ENCODE measurements at regions not wholly inside any gene's neighbourhood (a gene's known extent, or its start where the extent isn't known, plus 50 kb on each side); places are given as distances from the start of the nearest gene placed in this dataset.

DNA sequence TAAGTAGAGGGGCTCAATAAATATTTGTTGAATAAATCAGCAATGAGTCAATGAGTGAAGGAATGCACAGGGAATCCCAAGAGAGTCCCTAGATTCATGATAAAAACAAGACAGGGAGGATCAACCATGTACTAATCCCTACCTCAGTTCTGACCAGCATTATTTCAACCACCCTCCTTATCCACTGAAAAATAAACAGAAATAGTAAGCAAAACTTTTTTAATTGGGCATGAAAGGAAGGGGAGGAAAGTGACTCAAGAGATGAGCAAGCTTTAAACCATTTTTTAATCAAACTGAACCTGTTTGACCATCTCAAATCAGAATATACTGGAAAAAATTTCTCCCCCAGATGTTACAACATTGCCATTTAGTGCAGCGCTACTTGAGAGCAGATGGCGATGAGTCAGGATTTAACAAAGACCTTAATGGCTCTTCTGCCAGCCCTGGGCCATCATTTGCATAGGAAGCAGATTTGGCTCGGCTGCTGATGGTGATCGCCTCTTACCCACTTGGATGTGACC lies 194.8 kb upstream of the SLC30A5 start:
- H3K27ac ChIP-seq (ENCODE audit: low read depth, low read length) = no peak overlapping the region
- H3K9ac ChIP-seq (ENCODE audit: low read length in 5 of 5) = no peak overlapping the region
- H3K27me3 ChIP-seq (ENCODE audit: control insufficient read depth in 5 of 5, insufficient read depth in 4 of 5, low read length in 5 of 5) = no peaks in the 10 kb centered on the region
- no peaks in the 10 kb centered on the region for H3K9me3 ChIP-seq (ENCODE audit: control insufficient read depth in 5 of 5, low read length in 5 of 5)
- no peak overlapping the region for H3K4me3 ChIP-seq (ENCODE audit: low read depth in 1 of 5, low read length in 5 of 5)
- no peaks in the 10 kb centered on the region for H3K36me3 ChIP-seq (ENCODE audit: control insufficient read depth in 5 of 5, insufficient read depth in 5 of 5, low read length in 5 of 5)
- H3K4me1 ChIP-seq (ENCODE audit: control insufficient read depth in 5 of 5, insufficient read depth in 5 of 5, low read length in 5 of 5) = peaks cover 0 to 10% (median 4%) of the 10 kb centered on the region in 5 donors

DNA sequence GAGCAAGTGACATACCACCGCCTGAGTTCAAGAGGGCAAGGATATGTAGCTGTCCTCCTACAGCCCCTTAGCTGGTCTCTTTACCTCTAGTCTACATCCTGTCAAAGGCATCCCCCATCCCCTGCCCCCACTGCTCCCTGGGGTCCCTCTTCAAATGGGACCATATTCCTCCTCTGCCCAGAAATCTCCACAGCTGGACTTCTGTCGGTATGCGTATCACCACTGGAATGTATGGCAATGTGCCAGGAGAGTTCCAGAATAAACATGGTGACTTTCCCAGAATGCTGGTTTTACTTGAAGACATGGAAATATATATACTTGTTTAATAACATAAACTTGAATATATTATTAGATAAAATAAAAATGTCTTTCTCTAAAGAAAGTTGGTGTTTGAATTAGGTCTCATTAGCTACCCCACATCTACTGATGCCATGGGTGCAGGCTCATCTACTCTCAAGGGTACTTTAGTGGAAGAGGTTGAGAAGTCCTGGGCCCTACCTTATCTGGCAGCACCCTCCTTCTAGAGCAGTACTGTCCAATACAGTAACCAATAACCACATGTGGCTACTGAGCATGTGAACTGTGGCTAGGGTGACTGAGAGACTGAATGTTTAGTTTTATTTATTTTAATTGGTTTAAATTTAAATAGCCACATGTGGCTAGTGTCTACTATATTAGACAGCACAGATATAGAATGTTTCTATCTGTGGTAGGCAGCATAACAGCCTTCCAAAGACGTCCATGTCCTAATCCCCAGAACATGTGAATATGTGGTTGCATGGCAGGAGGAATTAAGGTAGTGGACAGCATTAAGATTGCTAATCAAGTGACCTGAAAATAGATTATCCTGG lies 181.7 kb upstream of the SLC30A5 start:
- Histone ChIP-seq H3K27me3 (ENCODE audit: control insufficient read depth in 5 of 5, insufficient read depth in 4 of 5, low read length in 5 of 5) (no peaks in the 10 kb centered on the region), H3K36me3 (ENCODE audit: control insufficient read depth in 5 of 5, insufficient read depth in 5 of 5, low read length in 5 of 5) (no peaks in the 10 kb centered on the region), H3K4me3 (ENCODE audit: low read depth in 1 of 5, low read length in 5 of 5) (no peak overlapping the region), H3K4me1 (ENCODE audit: control insufficient read depth in 5 of 5, insufficient read depth in 5 of 5, low read length in 5 of 5) (peaks cover 0 to 5% (median 0%) of the 10 kb centered on the region in 5 donors), H3K27ac (ENCODE audit: low read depth, low read length) (no peak overlapping the region), H3K9ac (ENCODE audit: low read length in 5 of 5) (no peak overlapping the region), H3K9me3 (ENCODE audit: control insufficient read depth in 5 of 5, low read length in 5 of 5) (no peaks in the 10 kb centered on the region)

DNA sequence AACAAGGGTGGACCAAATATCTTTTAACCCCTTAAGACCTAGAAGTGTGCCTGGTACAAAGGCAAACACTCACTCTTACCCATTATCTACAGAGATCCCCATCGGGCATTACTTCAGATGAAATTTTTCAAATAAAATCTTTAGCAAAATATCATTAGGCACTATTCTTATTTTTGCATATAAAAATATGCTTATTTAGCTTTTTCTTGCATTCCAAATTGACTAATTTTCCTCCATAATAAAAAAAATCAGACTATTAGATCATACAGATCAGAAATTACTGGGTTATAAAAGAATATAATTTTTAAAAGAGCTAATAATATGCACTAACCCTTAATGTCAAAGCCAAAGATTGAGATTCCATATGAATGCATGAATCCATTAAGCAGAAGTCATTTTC lies 178.7 kb upstream of the SLC30A5 start:
- no peak overlapping the region for H3K9ac ChIP-seq (ENCODE audit: low read length in 5 of 5)
- no peak overlapping the region for H3K27ac ChIP-seq (ENCODE audit: low read depth, low read length)
- no peak overlapping the region for H3K4me3 ChIP-seq (ENCODE audit: low read depth in 1 of 5, low read length in 5 of 5)
- no peaks in the 10 kb centered on the region for H3K27me3 ChIP-seq (ENCODE audit: control insufficient read depth in 5 of 5, insufficient read depth in 4 of 5, low read length in 5 of 5)
- peaks cover 0 to 4% (median 0%) of the 10 kb centered on the region in 5 donors for H3K9me3 ChIP-seq (ENCODE audit: control insufficient read depth in 5 of 5, low read length in 5 of 5)
- H3K4me1 ChIP-seq (ENCODE audit: control insufficient read depth in 5 of 5, insufficient read depth in 5 of 5, low read length in 5 of 5) = peaks cover 0 to 5% (median 0%) of the 10 kb centered on the region in 5 donors
- no peaks in the 10 kb centered on the region for H3K36me3 ChIP-seq (ENCODE audit: control insufficient read depth in 5 of 5, insufficient read depth in 5 of 5, low read length in 5 of 5)

DNA sequence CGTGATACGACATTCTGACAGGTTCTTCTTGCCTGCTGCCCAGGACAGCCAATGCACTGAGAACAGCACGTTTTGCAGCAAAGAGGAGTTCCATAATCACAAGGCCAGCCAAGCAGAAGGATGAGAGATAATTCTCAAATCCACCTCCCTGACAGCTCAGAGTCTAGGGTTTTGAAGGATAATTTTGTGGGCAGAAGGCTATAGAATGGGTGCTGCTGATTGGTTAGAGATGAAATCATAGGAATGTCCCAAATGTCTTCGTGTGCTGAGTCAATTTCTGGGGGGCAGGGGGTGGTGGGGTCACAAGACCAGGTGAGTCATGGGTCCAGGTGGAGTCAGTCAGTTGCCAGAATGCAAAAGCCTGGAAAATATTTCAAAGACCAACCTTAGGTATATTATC lies 175.5 kb upstream of the SLC30A5 start:
- Histone ChIP-seq H3K4me3 (ENCODE audit: low read depth in 1 of 5, low read length in 5 of 5) (no peak overlapping the region), H3K27ac (ENCODE audit: low read depth, low read length) (no peak overlapping the region), H3K27me3 (ENCODE audit: control insufficient read depth in 5 of 5, insufficient read depth in 4 of 5, low read length in 5 of 5) (no peaks in the 10 kb centered on the region), H3K9ac (ENCODE audit: low read length in 5 of 5) (no peak overlapping the region), H3K9me3 (ENCODE audit: control insufficient read depth in 5 of 5, low read length in 5 of 5) (peaks cover 0 to 4% (median 0%) of the 10 kb centered on the region in 5 donors), H3K36me3 (ENCODE audit: control insufficient read depth in 5 of 5, insufficient read depth in 5 of 5, low read length in 5 of 5) (no peaks in the 10 kb centered on the region), H3K4me1 (ENCODE audit: control insufficient read depth in 5 of 5, insufficient read depth in 5 of 5, low read length in 5 of 5) (no peaks in the 10 kb centered on the region)

DNA sequence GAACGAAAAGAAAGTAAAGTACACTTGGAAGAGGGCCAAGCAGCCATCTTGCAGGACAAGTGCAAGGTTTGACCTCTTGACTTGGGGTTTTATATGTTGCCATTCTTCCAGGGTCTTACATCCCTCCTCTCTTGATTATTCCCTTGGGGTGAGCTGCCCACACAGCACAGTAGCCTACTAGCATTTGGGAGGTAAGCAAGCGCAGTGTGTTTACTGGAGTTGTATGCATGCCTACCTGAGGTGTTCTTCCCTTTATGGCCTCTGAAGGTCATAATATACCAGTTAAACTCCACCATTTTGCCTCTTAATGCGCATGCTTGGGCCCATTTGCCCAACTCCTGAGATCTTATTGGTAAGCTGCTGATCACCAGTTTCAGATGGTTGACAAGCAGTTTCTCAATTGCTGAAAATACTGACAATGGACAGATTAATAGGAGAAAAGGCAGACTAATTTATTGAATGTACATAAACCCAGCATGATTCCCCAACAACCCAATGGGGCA lies 173.8 kb upstream of the SLC30A5 start:
- H3K27ac ChIP-seq (ENCODE audit: low read depth, low read length) = no peak overlapping the region
- H3K36me3 ChIP-seq (ENCODE audit: control insufficient read depth in 5 of 5, insufficient read depth in 5 of 5, low read length in 5 of 5) = no peaks in the 10 kb centered on the region
- H3K27me3 ChIP-seq (ENCODE audit: control insufficient read depth in 5 of 5, insufficient read depth in 4 of 5, low read length in 5 of 5) = no peaks in the 10 kb centered on the region
- H3K4me1 ChIP-seq (ENCODE audit: control insufficient read depth in 5 of 5, insufficient read depth in 5 of 5, low read length in 5 of 5) = peaks cover 0 to 13% (median 12%) of the 10 kb centered on the region in 5 donors
- no peak overlapping the region for H3K4me3 ChIP-seq (ENCODE audit: low read depth in 1 of 5, low read length in 5 of 5)
- no peak overlapping the region for H3K9ac ChIP-seq (ENCODE audit: low read length in 5 of 5)
- H3K9me3 ChIP-seq (ENCODE audit: control insufficient read depth in 5 of 5, low read length in 5 of 5) = peaks cover 0 to 4% (median 0%) of the 10 kb centered on the region in 5 donors

DNA sequence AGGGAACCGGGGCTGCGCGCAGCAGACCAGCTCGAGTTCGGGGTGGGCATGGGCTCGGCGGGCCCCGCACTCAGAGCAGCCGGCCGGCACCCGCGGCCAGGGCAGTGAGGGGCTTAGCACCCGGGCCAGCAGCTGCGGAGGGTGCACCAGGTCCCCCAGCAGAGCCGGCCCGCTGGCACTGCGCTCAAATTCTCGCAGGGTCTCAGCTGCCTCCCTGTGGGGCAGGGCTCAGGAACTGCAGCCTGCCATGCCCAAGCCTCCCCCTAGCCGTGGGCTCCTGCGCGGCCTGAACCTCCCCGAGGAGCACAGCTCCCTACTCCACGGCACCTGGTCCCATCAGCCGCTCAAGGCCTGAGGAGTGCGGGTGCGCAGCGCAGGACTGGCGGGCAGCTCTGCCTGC lies 172.9 kb upstream of the SLC30A5 start:
- Histone ChIP-seq H3K9me3 (ENCODE audit: control insufficient read depth in 5 of 5, low read length in 5 of 5) (peaks cover 0 to 4% (median 0%) of the 10 kb centered on the region in 5 donors), H3K4me3 (ENCODE audit: low read depth in 1 of 5, low read length in 5 of 5) (no peak overlapping the region), H3K27me3 (ENCODE audit: control insufficient read depth in 5 of 5, insufficient read depth in 4 of 5, low read length in 5 of 5) (no peaks in the 10 kb centered on the region), H3K9ac (ENCODE audit: low read length in 5 of 5) (no peak overlapping the region), H3K4me1 (ENCODE audit: control insufficient read depth in 5 of 5, insufficient read depth in 5 of 5, low read length in 5 of 5) (peaks cover 0 to 14% (median 12%) of the 10 kb centered on the region in 5 donors), H3K36me3 (ENCODE audit: control insufficient read depth in 5 of 5, insufficient read depth in 5 of 5, low read length in 5 of 5) (no peaks in the 10 kb centered on the region), H3K27ac (ENCODE audit: low read depth, low read length) (no peak overlapping the region)

DNA sequence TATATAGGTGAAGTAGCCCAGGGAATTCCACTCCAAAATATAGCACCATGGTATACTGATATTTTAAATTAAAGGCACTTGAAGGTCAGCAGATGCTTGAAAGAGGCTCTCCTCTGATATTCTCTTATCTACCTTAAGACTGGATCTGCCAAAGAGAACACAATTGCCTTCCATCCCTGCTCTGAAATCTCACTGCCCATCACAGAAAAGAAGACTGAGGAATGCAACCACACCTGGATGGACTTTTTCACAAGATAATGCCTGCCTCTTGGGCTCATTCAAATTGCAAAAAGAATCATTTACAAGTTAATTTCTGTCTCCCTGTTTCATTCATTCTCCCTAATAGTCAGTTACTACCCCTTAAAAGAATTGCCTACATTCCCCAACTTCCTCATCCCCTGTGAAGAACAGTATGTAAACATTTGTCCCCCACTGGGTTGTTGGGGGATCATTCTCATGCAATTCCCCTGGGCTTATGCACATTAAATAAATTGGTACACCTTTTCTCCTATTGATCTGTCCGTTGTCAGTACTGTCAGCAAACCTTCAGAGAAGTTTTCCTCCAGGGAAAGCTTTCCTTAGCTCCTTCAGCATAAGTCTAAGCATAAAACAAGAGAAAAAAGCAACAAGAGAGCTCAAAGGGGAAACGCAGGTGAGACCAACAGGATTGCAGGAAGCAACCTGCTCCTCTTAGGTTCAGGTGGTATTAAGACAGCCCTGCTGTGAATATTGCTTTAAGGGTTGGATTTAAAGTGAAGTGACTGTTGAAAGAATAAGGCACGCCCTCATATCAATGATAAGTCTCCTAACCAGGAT lies 171.4 kb upstream of the SLC30A5 start:
- no peak overlapping the region for H3K4me3 ChIP-seq (ENCODE audit: low read depth in 1 of 5, low read length in 5 of 5)
- H3K27ac ChIP-seq (ENCODE audit: low read depth, low read length) = no peak overlapping the region
- peaks cover 0 to 4% (median 0%) of the 10 kb centered on the region in 5 donors for H3K9me3 ChIP-seq (ENCODE audit: control insufficient read depth in 5 of 5, low read length in 5 of 5)
- H3K9ac ChIP-seq (ENCODE audit: low read length in 5 of 5) = no peak overlapping the region
- H3K36me3 ChIP-seq (ENCODE audit: control insufficient read depth in 5 of 5, insufficient read depth in 5 of 5, low read length in 5 of 5) = no peaks in the 10 kb centered on the region
- H3K27me3 ChIP-seq (ENCODE audit: control insufficient read depth in 5 of 5, insufficient read depth in 4 of 5, low read length in 5 of 5) = no peaks in the 10 kb centered on the region
- peaks cover 0 to 14% (median 12%) of the 10 kb centered on the region in 5 donors for H3K4me1 ChIP-seq (ENCODE audit: control insufficient read depth in 5 of 5, insufficient read depth in 5 of 5, low read length in 5 of 5)

DNA sequence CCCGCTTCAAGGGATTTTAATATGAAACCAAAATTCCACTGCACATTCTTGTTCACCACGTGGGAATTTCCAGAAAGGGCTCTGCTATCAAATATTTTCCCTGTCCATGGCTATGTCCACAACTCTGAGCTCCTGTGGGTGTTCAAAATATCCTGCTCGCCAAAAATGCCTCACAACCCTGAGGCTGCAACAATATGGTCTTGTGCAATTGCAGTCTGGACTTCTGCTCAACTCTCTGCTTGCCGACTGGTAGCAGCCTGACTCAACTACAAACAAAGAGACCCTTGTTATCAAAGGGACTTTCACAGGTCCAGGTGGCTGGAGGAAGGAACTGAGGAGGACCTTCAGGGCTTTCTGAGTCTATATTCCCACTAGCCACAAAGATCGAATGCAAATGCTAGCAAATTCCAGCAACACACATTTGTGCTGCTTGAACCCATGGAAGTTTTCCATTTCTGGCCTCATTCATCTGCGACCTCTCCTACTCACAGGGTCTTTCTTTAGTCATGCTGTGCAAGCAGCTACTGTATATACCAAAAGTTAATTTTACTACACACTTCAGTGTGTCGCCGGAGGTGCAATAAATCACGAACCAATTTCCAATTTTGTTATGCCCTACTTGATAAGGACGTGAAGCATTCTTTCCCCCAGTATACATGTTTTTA lies 169.2 kb upstream of the SLC30A5 start:
- peaks cover 0 to 14% (median 12%) of the 10 kb centered on the region in 5 donors for H3K4me1 ChIP-seq (ENCODE audit: control insufficient read depth in 5 of 5, insufficient read depth in 5 of 5, low read length in 5 of 5)
- no peak overlapping the region for H3K4me3 ChIP-seq (ENCODE audit: low read depth in 1 of 5, low read length in 5 of 5)
- H3K36me3 ChIP-seq (ENCODE audit: control insufficient read depth in 5 of 5, insufficient read depth in 5 of 5, low read length in 5 of 5) = no peaks in the 10 kb centered on the region
- no peaks in the 10 kb centered on the region for H3K27me3 ChIP-seq (ENCODE audit: control insufficient read depth in 5 of 5, insufficient read depth in 4 of 5, low read length in 5 of 5)
- no peak overlapping the region for H3K27ac ChIP-seq (ENCODE audit: low read depth, low read length)
- H3K9me3 ChIP-seq (ENCODE audit: control insufficient read depth in 5 of 5, low read length in 5 of 5) = no peaks in the 10 kb centered on the region
- no peak overlapping the region for H3K9ac ChIP-seq (ENCODE audit: low read length in 5 of 5)

DNA sequence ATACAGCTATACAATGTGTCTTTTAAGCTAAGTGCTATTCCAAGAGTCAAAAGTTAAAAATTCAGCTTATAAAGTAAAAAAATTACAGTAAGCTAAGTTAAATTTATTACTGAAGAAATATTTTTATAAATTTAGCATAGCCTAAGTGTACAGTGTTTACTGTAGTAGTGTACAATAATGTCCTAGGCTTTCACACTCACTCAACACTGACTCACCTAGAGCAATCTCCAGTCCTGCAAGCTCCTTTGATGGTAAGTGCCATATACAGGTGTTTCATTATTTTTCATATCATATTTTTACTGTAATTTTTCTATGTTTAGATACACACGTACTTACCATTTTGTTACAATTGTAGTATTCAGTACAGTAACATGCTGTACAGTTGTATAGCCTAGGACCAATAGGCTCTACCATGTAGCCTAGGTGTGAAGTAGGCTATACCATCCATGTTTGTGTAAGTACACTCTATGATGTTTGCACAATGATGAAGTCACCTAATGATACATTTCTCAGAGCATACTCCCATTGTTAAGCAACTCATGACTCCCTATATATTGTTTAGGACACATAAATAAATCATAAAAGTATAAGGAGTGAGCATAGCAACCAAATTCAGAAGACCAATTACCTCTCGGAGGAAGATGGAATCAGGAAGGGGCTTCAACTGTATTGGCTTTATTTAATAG lies 165.1 kb upstream of the SLC30A5 start:
- Histone ChIP-seq H3K4me1 (ENCODE audit: control insufficient read depth in 5 of 5, insufficient read depth in 5 of 5, low read length in 5 of 5) (peaks cover 0 to 14% (median 12%) of the 10 kb centered on the region in 5 donors), H3K27ac (ENCODE audit: low read depth, low read length) (no peak overlapping the region), H3K36me3 (ENCODE audit: control insufficient read depth in 5 of 5, insufficient read depth in 5 of 5, low read length in 5 of 5) (no peaks in the 10 kb centered on the region), H3K9ac (ENCODE audit: low read length in 5 of 5) (no peak overlapping the region), H3K4me3 (ENCODE audit: low read depth in 1 of 5, low read length in 5 of 5) (no peak overlapping the region), H3K9me3 (ENCODE audit: control insufficient read depth in 5 of 5, low read length in 5 of 5) (peaks cover 3 to 7% (median 6%) of the 10 kb centered on the region in 5 donors), H3K27me3 (ENCODE audit: control insufficient read depth in 5 of 5, insufficient read depth in 4 of 5, low read length in 5 of 5) (no peaks in the 10 kb centered on the region)

Data from subcutaneous abdominal adipose tissue (tissue), 5 donors.